Common myeloid progenitor, CD34-positive (primary cell): ENCODE measurements at regions not wholly inside any gene's neighbourhood (a gene's known extent, or its start where the extent isn't known, plus 50 kb on each side); places are given as distances from the start of the nearest gene placed in this dataset.
"Not testable (repeated sequence)": the region's sequence is repeated elsewhere in the genome, so short reads cannot be mapped to it uniquely, and the experiment has no call there.

ENCODE experiments used
- CTCF ChIA-PET: fragments of 350-600 bp; sonication (Branson Sonifier 250); formaldehyde crosslinking; loops from one replicate; lab custom pipeline; 2021; ENCODE audit warnings: antibody characterized with exemption; lab: Charles Lee
- POLR2A ChIA-PET: fragments of 350-600 bp; sonication (Branson Sonifier 250); formaldehyde crosslinking; loops from one replicate; lab custom pipeline; 2021; ENCODE audit warnings: antibody characterized with exemption; lab: Charles Lee
- DNase-seq, 3 donors: peaks; one replicate each; pipeline versions ENCODE4 v3.0.0 to v3.0.0-alpha.2; 2013
- H3K27ac ChIP-seq, 2 experiments: 1 replicate in 1 of 2; 2 replicates in 1 of 2; pipeline ENCODE4 v1.7.0; 2013; ENCODE audit warnings: inconsistent platforms in 2 of 2, low read length in 2 of 2, mild to moderate bottlenecking in 2 of 2, low read depth in 1 of 2, moderate library complexity in 1 of 2; ENCODE audit not compliant: severe bottlenecking in 2 of 2, insufficient read depth in 1 of 2, poor library complexity in 1 of 2
- H3K27me3 ChIP-seq, 5 experiments: replicated peaks in 2 of 5; 1 replicate in 3 of 5; 2 replicates in 2 of 5; pipeline versions ENCODE4 v1.6.1 to v1.7.0; 2013; ENCODE audit warnings: low read length in 4 of 5, mild to moderate bottlenecking in 2 of 5, moderate library complexity in 2 of 5, inconsistent platforms in 1 of 5; ENCODE audit not compliant: insufficient read depth in 5 of 5, control insufficient read depth in 4 of 5
- H3K36me3 ChIP-seq, 4 experiments: 1 replicate in 2 of 4; 2 replicates in 2 of 4; pipeline versions ENCODE4 v1.6.1 to v1.7.0; 2013; ENCODE audit warnings: low read length in 3 of 4, control low read depth in 1 of 4, mild to moderate bottlenecking in 1 of 4; ENCODE audit not compliant: control insufficient read depth in 4 of 4, insufficient read depth in 4 of 4
- H3K4me1 ChIP-seq, 4 experiments: 1 replicate in 3 of 4; 2 replicates in 1 of 4; pipeline versions ENCODE4 v1.6.1 to v1.7.1; 2013; ENCODE audit warnings: low read length in 3 of 4, mild to moderate bottlenecking in 3 of 4, control low read depth in 1 of 4, inconsistent platforms in 1 of 4, moderate library complexity in 1 of 4; ENCODE audit not compliant: control insufficient read depth in 4 of 4, insufficient read depth in 4 of 4; ENCODE audit errors: control extremely low read depth in 1 of 4
- H3K4me3 ChIP-seq, 7 experiments: 1 replicate in 4 of 7; 2 replicates in 3 of 7; pipeline versions ENCODE4 v1.5.1 to v1.7.0; 2013; ENCODE audit warnings: mild to moderate bottlenecking in 7 of 7, low read length in 6 of 7, moderate library complexity in 6 of 7, inconsistent platforms in 2 of 7, low read depth in 2 of 7, control low read depth in 1 of 7; ENCODE audit not compliant: insufficient read depth in 4 of 7, control insufficient read depth in 1 of 7; ENCODE audit errors: extremely low read depth in 1 of 7
- H3K9me3 ChIP-seq, 5 experiments: 1 replicate in 4 of 5; 2 replicates in 1 of 5; pipeline versions ENCODE4 v1.6.1 to v1.7.1; 2013; ENCODE audit warnings: low read length in 4 of 5, mild to moderate bottlenecking in 2 of 5, inconsistent platforms in 1 of 5, low read depth in 1 of 5, moderate library complexity in 1 of 5; ENCODE audit not compliant: control insufficient read depth in 4 of 5, insufficient read depth in 2 of 5; ENCODE audit errors: control extremely low read depth in 1 of 5
- WGBS: methylation state at CpG from one replicate; pipeline ENCODE4 v1.1.5; 2013; ENCODE audit not compliant: insufficient coverage; 5-methylcytosine and 5-hydroxymethylcytosine counted together

DNA sequence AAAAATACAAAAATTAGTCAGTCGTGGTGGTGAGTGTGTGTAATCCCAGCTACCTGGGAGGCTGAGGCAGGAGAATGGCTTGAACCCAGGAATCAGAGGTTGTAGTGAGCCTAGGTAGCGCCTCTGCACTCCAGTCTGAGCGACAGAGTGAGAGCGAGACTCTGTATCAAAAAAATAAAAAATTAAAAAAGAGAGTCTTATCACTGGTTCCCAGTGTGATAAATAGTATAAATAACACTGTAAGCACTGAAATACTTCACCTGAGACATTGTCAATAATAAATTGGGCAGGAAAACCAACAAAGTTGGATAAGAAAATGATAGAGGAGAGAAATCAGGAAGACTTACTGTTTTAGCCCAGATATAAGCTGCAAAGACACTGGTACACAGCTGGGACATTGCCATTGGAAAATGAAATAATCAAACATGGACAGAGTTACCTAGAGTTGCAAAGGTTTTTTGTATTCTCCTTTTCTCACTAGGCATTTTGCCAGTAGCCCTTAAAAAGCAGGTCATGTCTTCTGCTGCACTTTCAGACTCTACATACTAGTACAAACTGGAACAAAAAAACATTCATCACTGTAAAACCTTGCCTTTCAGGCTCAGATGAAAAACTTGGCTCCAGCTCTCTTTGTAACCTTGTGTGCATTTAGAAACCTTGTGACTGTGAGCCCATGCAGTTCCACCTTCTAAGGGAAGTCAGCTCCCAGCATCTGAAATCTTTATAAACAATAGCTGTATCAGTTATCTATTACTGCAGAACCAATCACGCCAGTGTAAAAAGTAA, 55.0 kb upstream of the PPP1R2C start:
- ChIA-PET POLR2A (no interaction called here), CTCF (interaction anchor here (1.3 kb wide), 1 partner anchor 28 kb away, joined by 3 read pairs; no protein-coding TSS in a partner anchor)
- Histone ChIP-seq H3K27ac (no peak overlapping the region), H3K4me1 (no peaks in the 10 kb centered on the region), H3K27me3 (no peaks in the 10 kb centered on the region), H3K9me3 (peaks cover 0 to 4% (median 0%) of the 10 kb centered on the region in 5 experiments), H3K36me3 (no peaks in the 10 kb centered on the region), H3K4me3 (no peak overlapping the region)
- WGBS: 89% methylated on average over 1 of the region's 5 CpGs
- no peak for DNase-seq

- H3K4me3 ChIP-seq, H3K4me1 ChIP-seq, H3K9me3 ChIP-seq, H3K27ac ChIP-seq, H3K36me3 ChIP-seq, DNase-seq, POLR2A ChIA-PET, H3K27me3 ChIP-seq: not testable (repeated sequence)
- CTCF ChIA-PET: interaction anchor here (1.3 kb wide), 1 partner anchor 29 kb away, joined by 3 read pairs; no protein-coding TSS in a partner anchor
- 83% methylated on average over 2 of the region's 4 CpGs for WGBS
These were observed 55.6 kb upstream of the PPP1R2C start for GRCh38 chrX:42833550-42833940.

DNA sequence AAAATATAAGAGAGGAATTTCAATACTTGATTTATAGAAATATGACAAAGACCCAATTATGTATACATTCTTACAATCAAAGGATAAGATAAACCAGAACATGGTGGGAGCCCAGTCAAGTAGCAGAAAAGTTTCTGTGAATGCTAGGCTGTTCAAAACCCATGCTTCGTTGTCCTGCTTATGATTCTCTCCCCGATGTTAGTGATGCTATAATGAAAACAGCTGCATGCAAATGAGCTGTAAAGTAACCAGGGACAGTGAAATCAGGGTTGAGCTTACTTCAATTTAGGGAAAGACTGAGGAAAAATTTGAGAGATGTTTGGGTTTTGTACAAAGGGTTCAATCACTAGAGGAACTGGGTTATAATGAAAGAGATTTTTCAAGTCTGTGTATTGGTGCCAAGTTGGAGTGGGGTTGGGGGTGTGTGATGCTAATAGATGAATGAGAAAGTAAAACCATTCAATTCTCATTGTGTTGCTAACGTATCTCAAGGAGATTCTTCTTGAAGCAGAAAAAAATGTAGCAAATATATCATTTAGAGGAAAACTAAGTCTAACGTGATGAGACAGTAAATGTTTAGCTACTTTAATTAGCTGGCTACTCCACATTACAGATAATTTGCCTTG, 59.3 kb upstream of the PPP1R2C start:
- Histone ChIP-seq H3K36me3 (no peaks in the 10 kb centered on the region), H3K4me3 (no peak overlapping the region), H3K27ac (no peak overlapping the region), H3K4me1 (no peaks in the 10 kb centered on the region), H3K9me3 (peaks cover 0 to 3% (median 0%) of the 10 kb centered on the region in 5 experiments), H3K27me3 (no peaks in the 10 kb centered on the region)
- WGBS: 73% methylated on average over 2 of the region's 4 CpGs
- POLR2A ChIA-PET: no interaction called here
- CTCF ChIA-PET: no interaction called here
- no peak for DNase-seq

GRCh38 chrX:42837747-42838146, 59.8 kb upstream of the PPP1R2C start:
- H3K4me3 ChIP-seq: no peak overlapping the region
- DNase-seq: no peak
- ChIA-PET CTCF (no interaction called here), POLR2A (no interaction called here)
- H3K9me3 ChIP-seq: peaks cover 0 to 3% (median 0%) of the 10 kb centered on the region in 5 experiments
- no peaks in the 10 kb centered on the region for H3K4me1 ChIP-seq
- no peaks in the 10 kb centered on the region for H3K36me3 ChIP-seq
- H3K27ac ChIP-seq: no peak overlapping the region
- H3K27me3 ChIP-seq: no peaks in the 10 kb centered on the region

GRCh38 chrX:42839632-42840031, 61.7 kb upstream of the PPP1R2C start:
- H3K4me1 ChIP-seq: no peaks in the 10 kb centered on the region
- H3K36me3 ChIP-seq: no peaks in the 10 kb centered on the region
- H3K4me3 ChIP-seq: no peak overlapping the region
- H3K27ac ChIP-seq: no peak overlapping the region
- no peak for DNase-seq
- ChIA-PET CTCF (no interaction called here), POLR2A (no interaction called here)
- H3K27me3 ChIP-seq: no peaks in the 10 kb centered on the region
- H3K9me3 ChIP-seq: peaks cover 0 to 3% (median 0%) of the 10 kb centered on the region in 5 experiments

DNA sequence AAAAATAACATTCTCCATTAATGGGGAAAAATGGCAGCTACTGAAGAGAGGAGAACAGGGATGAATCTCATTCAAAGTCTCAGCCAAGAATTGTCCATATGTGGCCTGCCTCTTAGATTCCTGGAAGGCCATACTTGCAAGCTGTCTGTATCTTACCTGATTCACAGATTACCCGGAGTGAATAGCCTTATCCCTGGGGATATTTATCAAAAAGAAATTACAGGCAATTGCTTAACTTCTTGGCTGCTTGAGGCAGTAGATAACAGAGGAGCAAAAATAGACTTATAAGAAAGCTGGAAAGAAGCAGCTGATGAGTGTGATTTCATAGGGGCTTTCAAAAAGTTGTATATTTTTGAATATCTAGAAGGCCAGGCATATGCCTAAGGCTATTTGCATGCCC, 68.8 kb upstream of the PPP1R2C start:
- H3K27me3 ChIP-seq: no peaks in the 10 kb centered on the region
- H3K4me3 ChIP-seq: no peak overlapping the region
- POLR2A ChIA-PET: no interaction called here
- DNase-seq: no peak
- H3K4me1 ChIP-seq: no peaks in the 10 kb centered on the region
- WGBS: 100% methylated on average over 1 of the region's 1 CpG
- CTCF ChIA-PET: no interaction called here
- no peaks in the 10 kb centered on the region for H3K36me3 ChIP-seq
- H3K9me3 ChIP-seq: peaks cover 0 to 2% (median 0%) of the 10 kb centered on the region in 5 experiments
- no peak overlapping the region for H3K27ac ChIP-seq

GRCh38 chrX:42855259-42855658, 77.3 kb upstream of the PPP1R2C start:
- H3K4me3 ChIP-seq: no peak overlapping the region
- H3K36me3 ChIP-seq: no peaks in the 10 kb centered on the region
- no peak overlapping the region for H3K27ac ChIP-seq
- no peak for DNase-seq
- CTCF ChIA-PET: no interaction called here
- POLR2A ChIA-PET: no interaction called here
- peaks cover 0 to 2% (median 0%) of the 10 kb centered on the region in 5 experiments for H3K27me3 ChIP-seq
- no peaks in the 10 kb centered on the region for H3K4me1 ChIP-seq
- H3K9me3 ChIP-seq: peaks cover 0 to 3% (median 0%) of the 10 kb centered on the region in 5 experiments
- WGBS: no CpG with 5 or more reads among the region's 2 CpGs
